Kasumi-1 (cell line): ENCODE measurements at regions not wholly inside any gene's neighbourhood (a gene's known extent, or its start where the extent isn't known, plus 50 kb on each side); places are given as distances from the start of the nearest gene placed in this dataset.

Source experiments
- DNase-seq, 2 experiments: peaks; one replicate each; lab custom pipeline; 2025; lab: John Stamatoyannopoulos, UW

- no peak for DNase-seq
Measured at GRCh38 chr13:72346716-72347115, 380.7 kb downstream of the MZT1 start.

GRCh38 chr13:72342364-72342763 is 385.1 kb downstream of the MZT1 start:
- DNase-seq: no peak

- no peak for DNase-seq
Measured at GRCh38 chr13:72341904-72342303, 385.5 kb downstream of the MZT1 start.

- no peak for DNase-seq
Measured at GRCh38 chr13:72317346-72318109, 409.9 kb downstream of the MZT1 start.

- DNase-seq: no peak
Measured at GRCh38 chr13:72316716-72317115, 410.7 kb downstream of the MZT1 start.

GRCh38 chr13:72315312-72315711 is 412.1 kb downstream of the MZT1 start:
- DNase-seq: no peak

- no peak for DNase-seq
Measured at GRCh38 chr13:72314210-72314609, 413.2 kb downstream of the MZT1 start.

GRCh38 chr13:72313546-72313945 is 413.9 kb downstream of the MZT1 start:
- no peak for DNase-seq

- DNase-seq: no peak
Measured at GRCh38 chr13:72303941-72304746, 423.3 kb downstream of the MZT1 start.

GRCh38 chr13:72296246-72296645 is 429.2 kb upstream of the DACH1 start:
- no peak for DNase-seq

- DNase-seq: no peak
Measured at GRCh38 chr13:72295153-72295552, 428.1 kb upstream of the DACH1 start.

GRCh38 chr13:72293206-72293605 is 426.2 kb upstream of the DACH1 start:
- DNase-seq: no peak

- peak; percentile 24 to 37 for DNase-seq
Measured at GRCh38 chr13:72290962-72291681, 424.1 kb upstream of the DACH1 start.

- DNase-seq: no peak
Measured at GRCh38 chr13:72286421-72286820, 419.4 kb upstream of the DACH1 start.

- DNase-seq: no peak
Measured at GRCh38 chr13:72284791-72285190, 417.8 kb upstream of the DACH1 start.

GRCh38 chr13:72261732-72262131 is 394.7 kb upstream of the DACH1 start:
- DNase-seq: no peak

- DNase-seq: no peak
Measured at GRCh38 chr13:72259528-72259927, 392.5 kb upstream of the DACH1 start.

- no peak for DNase-seq
Measured at GRCh38 chr13:72258340-72258981, 391.5 kb upstream of the DACH1 start.

GRCh38 chr13:72255908-72256307 is 388.9 kb upstream of the DACH1 start:
- DNase-seq: peak; percentile 32

- DNase-seq: no peak
Measured at GRCh38 chr13:72253754-72254153, 386.8 kb upstream of the DACH1 start.

GRCh38 chr13:72246396-72246795 is 379.4 kb upstream of the DACH1 start:
- DNase-seq: no peak

GRCh38 chr13:72244788-72245187 is 377.8 kb upstream of the DACH1 start:
- DNase-seq: no peak
